Natural killer cell (primary cell): ENCODE measurements at regions not wholly inside any gene's neighbourhood (a gene's known extent, or its start where the extent isn't known, plus 50 kb on each side); places are given as distances from the start of the nearest gene placed in this dataset.

Experiments used
- ATAC-seq, 3 donors: fragments of 150-1000 bp in 2 of 3; fragments of 200-7000 bp in 1 of 3; cut with Tn5 transposase; 1 replicate in 1 of 3; 2 replicates in 2 of 3; pipeline ENCODE4 v1.10.0; 2021; ENCODE audit warnings: mild to moderate bottlenecking in 2 of 3, moderate library complexity in 2 of 3
- DNase-seq, 2 donors: peaks; one replicate each; pipeline versions ENCODE4 v3.0.0 to v3.0.0-alpha.2; 2013 to 2021; ENCODE audit warnings: mixed read lengths in 1 of 2
- H3K27ac ChIP-seq: one replicate; pipeline ENCODE4 v1.5.1; 2013; ENCODE audit warnings: mild to moderate bottlenecking, low read length
- H3K27me3 ChIP-seq: one replicate; pipeline ENCODE4 v1.6.1; 2013; ENCODE audit warnings: low read length; ENCODE audit not compliant: control insufficient read depth, insufficient read depth
- H3K36me3 ChIP-seq: one replicate; pipeline ENCODE4 v1.6.1; 2013; ENCODE audit warnings: low read length; ENCODE audit not compliant: control insufficient read depth, insufficient read depth
- H3K4me1 ChIP-seq: one replicate; pipeline ENCODE4 v1.6.1; 2013; ENCODE audit warnings: low read length; ENCODE audit not compliant: control insufficient read depth, insufficient read depth
- H3K4me3 ChIP-seq: one replicate; pipeline ENCODE4 v1.5.1; 2013; ENCODE audit warnings: low read length
- H3K9me3 ChIP-seq: one replicate; pipeline ENCODE4 v1.6.1; 2013; ENCODE audit warnings: low read length; ENCODE audit not compliant: control insufficient read depth, insufficient read depth
- H3K27ac Mint-ChIP-seq, 2 donors: one replicate each; pipeline ENCODE4 v1.8.0; 2022; ENCODE audit warnings: mild to moderate bottlenecking in 2 of 2, mixed read lengths in 2 of 2, moderate library complexity in 1 of 2
- H3K27me3 Mint-ChIP-seq, 2 donors: one replicate each; pipeline ENCODE4 v1.8.0; 2022; ENCODE audit warnings: low read depth in 2 of 2, mixed read lengths in 2 of 2
- H3K36me3 Mint-ChIP-seq: one replicate; pipeline ENCODE4 v1.8.0; 2022; ENCODE audit warnings: mixed read lengths
- H3K4me1 Mint-ChIP-seq, 2 donors: one replicate each; pipeline ENCODE4 v1.8.0; 2022; ENCODE audit warnings: mixed read lengths in 2 of 2
- H3K4me3 Mint-ChIP-seq: one replicate; pipeline ENCODE4 v1.8.0; 2022; ENCODE audit warnings: mild to moderate bottlenecking, moderate library complexity, mixed read lengths
- H3K9me3 Mint-ChIP-seq, 2 donors: one replicate each; pipeline ENCODE4 v1.8.0; 2022; ENCODE audit warnings: mixed read lengths in 2 of 2
- CTCF ChIP-seq: fragments of 200-600 bp; IDR thresholded peaks from one replicate; pipeline ENCODE4 v1.8.0; 2022; ENCODE audit warnings: antibody characterized with exemption
- WGBS: methylation state at CpG from one replicate; pipeline ENCODE4 v1.1.7; 2013; ENCODE audit warnings: missing lambda C conversion rate; ENCODE audit not compliant: insufficient coverage; 5-methylcytosine and 5-hydroxymethylcytosine counted together
- intact Hi-C: fragments of 100-400 bp; cut with micrococcal nuclease; formaldehyde crosslinking; loops from one replicate; pipeline ENCODE4 v1.14.2; 2022

- intact Hi-C loops, result no loop called here
- H3K27me3 Mint-ChIP-seq, result peaks cover 13 to 20% of the 10 kb centered on the region in 2 donors
- no peak overlapping the region for H3K4me3 Mint-ChIP-seq
- H3K9me3 ChIP-seq, result no peaks in the 10 kb centered on the region
- H3K36me3 Mint-ChIP-seq, result no peaks in the 10 kb centered on the region
- 70% methylated on average over 4 of the region's 7 CpGs for WGBS
- H3K4me1 Mint-ChIP-seq, result no peaks in the 10 kb centered on the region
- no peak overlapping the region for H3K27ac Mint-ChIP-seq
- no peaks in the 10 kb centered on the region for H3K27me3 ChIP-seq
- H3K4me3 ChIP-seq, result no peak overlapping the region
- H3K4me1 ChIP-seq, result no peaks in the 10 kb centered on the region
- no peak for ATAC-seq
- H3K27ac ChIP-seq, result no peak overlapping the region
- no peaks in the 10 kb centered on the region for H3K9me3 Mint-ChIP-seq
- DNase-seq, result no peak
- no peak for TF ChIP-seq CTCF
- no peaks in the 10 kb centered on the region for H3K36me3 ChIP-seq
Observed at GRCh38 chr9:86454701-86455615, 100.7 kb upstream of the TUT7 start.

- no peak for TF ChIP-seq CTCF
- Histone ChIP-seq H3K4me1 (no peaks in the 10 kb centered on the region), H3K9me3 (no peaks in the 10 kb centered on the region), H3K27ac (no peak overlapping the region), H3K27me3 (no peaks in the 10 kb centered on the region), H3K36me3 (no peaks in the 10 kb centered on the region), H3K4me3 (no peak overlapping the region)
- no peaks in the 10 kb centered on the region for H3K9me3 Mint-ChIP-seq
- intact Hi-C loops, result no loop called here
- no peak overlapping the region for H3K27ac Mint-ChIP-seq
- no peaks in the 10 kb centered on the region for H3K4me1 Mint-ChIP-seq
- WGBS, result 96% methylated on average over 2 of the region's 3 CpGs
- ATAC-seq (no peak), DNase-seq (no peak)
- peaks cover 12 to 20% of the 10 kb centered on the region in 2 donors for H3K27me3 Mint-ChIP-seq
- H3K4me3 Mint-ChIP-seq, result no peak overlapping the region
- H3K36me3 Mint-ChIP-seq, result no peaks in the 10 kb centered on the region
Observed at GRCh38 chr9:86452201-86452828, 98.1 kb upstream of the TUT7 start.

GRCh38 chr9:86449246-86449645, 95.0 kb upstream of the TUT7 start:
- ATAC-seq, result no peak
- H3K4me3 ChIP-seq, result no peak overlapping the region
- Mint-ChIP-seq H3K27me3 (peaks cover 18 to 20% of the 10 kb centered on the region in 2 donors), H3K9me3 (no peaks in the 10 kb centered on the region), H3K4me1 (no peaks in the 10 kb centered on the region), H3K27ac (no peak overlapping the region), H3K4me3 (no peak overlapping the region), H3K36me3 (no peaks in the 10 kb centered on the region)
- no peaks in the 10 kb centered on the region for H3K36me3 ChIP-seq
- intact Hi-C loops, result no loop called here
- TF ChIP-seq CTCF, result no peak
- H3K9me3 ChIP-seq, result no peaks in the 10 kb centered on the region
- no peaks in the 10 kb centered on the region for H3K4me1 ChIP-seq
- no peak for DNase-seq
- WGBS, result 80% methylated on average over 2 of the region's 2 CpGs
- H3K27ac ChIP-seq, result no peak overlapping the region
- H3K27me3 ChIP-seq, result no peaks in the 10 kb centered on the region
